ENCODE measurements at regions not wholly inside any gene's neighbourhood (a gene's known extent, or its start where the extent isn't known, plus 50 kb on each side); places are given as distances from the start of the nearest gene placed in this dataset.
"Not testable (repeated sequence)": the region's sequence is repeated elsewhere in the genome, so short reads cannot be mapped to it uniquely, and the experiment has no call there.

GRCh38 chr1:157249326-157249725 is 111.1 kb upstream of the ETV3 start:
- no peak for DNase-seq

- not testable (repeated sequence) for DNase-seq
These were observed 109.5 kb upstream of the ETV3 start for GRCh38 chr1:157247764-157248049.

- DNase-seq: no peak
These were observed 109.0 kb upstream of the ETV3 start for GRCh38 chr1:157247005-157247763.

- no peak for DNase-seq
These were observed 107.6 kb upstream of the ETV3 start for GRCh38 chr1:157245823-157246222.

- DNase-seq: no peak
These were observed 103.0 kb upstream of the ETV3 start for GRCh38 chr1:157241185-157241538.

GRCh38 chr1:157240495-157241184 is 102.4 kb upstream of the ETV3 start:
- DNase-seq: no peak

GRCh38 chr1:157239936-157240335 is 101.7 kb upstream of the ETV3 start:
- DNase-seq: no peak

GRCh38 chr1:157238585-157238984 is 100.4 kb upstream of the ETV3 start:
- DNase-seq: no peak

- DNase-seq: no peak
These were observed 99.8 kb upstream of the ETV3 start for GRCh38 chr1:157237981-157238380.

GRCh38 chr1:157237522-157237921 is 99.3 kb upstream of the ETV3 start:
- DNase-seq: no peak

GRCh38 chr1:157236072-157236471 is 97.9 kb upstream of the ETV3 start:
- no peak for DNase-seq

GRCh38 chr1:157235307-157235706 is 97.1 kb upstream of the ETV3 start:
- DNase-seq: no peak

- DNase-seq: no peak
These were observed 96.6 kb upstream of the ETV3 start for GRCh38 chr1:157234705-157235273.

GRCh38 chr1:157233131-157233530 is 94.9 kb upstream of the ETV3 start:
- no peak for DNase-seq

- no peak for DNase-seq
These were observed 93.8 kb upstream of the ETV3 start for GRCh38 chr1:157231846-157232525.

GRCh38 chr1:157230500-157230899 is 92.3 kb upstream of the ETV3 start:
- no peak for DNase-seq

GRCh38 chr1:157227700-157228099 is 89.5 kb upstream of the ETV3 start:
- DNase-seq: no peak

- DNase-seq: no peak
These were observed 88.5 kb upstream of the ETV3 start for GRCh38 chr1:157226739-157227138.

- no peak for DNase-seq
These were observed 81.4 kb upstream of the ETV3 start for GRCh38 chr1:157219600-157219999.

- no peak for DNase-seq
These were observed 81.0 kb upstream of the ETV3 start for GRCh38 chr1:157219182-157219581.

- DNase-seq: no peak
These were observed 80.5 kb upstream of the ETV3 start for GRCh38 chr1:157218671-157219070.

- no peak for DNase-seq
These were observed 79.3 kb upstream of the ETV3 start for GRCh38 chr1:157217486-157217885.

GRCh38 chr1:157213836-157214235 is 75.6 kb upstream of the ETV3 start:
- DNase-seq: no peak

- DNase-seq: no peak
These were observed 71.3 kb upstream of the ETV3 start for GRCh38 chr1:157209514-157209913.

Measured in SW 1271 (cell line).